Stimulated activated naive CD8-positive, alpha-beta T cell treated with anti-CD3 and anti-CD28 coated beads, Interleukin-15, amount 100 ng/mL, for 72 hours (primary cell): ENCODE measurements at regions not wholly inside any gene's neighbourhood (a gene's known extent, or its start where the extent isn't known, plus 50 kb on each side); places are given as distances from the start of the nearest gene placed in this dataset.

Source experiments
- ATAC-seq: fragments of 150-1000 bp; cut with Tn5 transposase; 2 replicates; pipeline ENCODE4 v1.10.0; 2021; ENCODE audit warnings: mild to moderate bottlenecking, moderate library complexity
- DNase-seq, 2 donors: peaks; one replicate each; pipeline ENCODE4 v3.0.0; 2021 to 2022
- H3K27ac Mint-ChIP-seq, 2 donors: one replicate each; pipeline ENCODE4 v1.8.0; 2022; ENCODE audit warnings: mild to moderate bottlenecking in 2 of 2, mixed read lengths in 2 of 2, moderate library complexity in 2 of 2
- H3K27me3 Mint-ChIP-seq: one replicate; pipeline ENCODE4 v1.8.0; 2022; ENCODE audit warnings: mixed read lengths
- H3K4me1 Mint-ChIP-seq: one replicate; pipeline ENCODE4 v1.8.0; 2022; ENCODE audit warnings: mild to moderate bottlenecking, mixed read lengths
- H3K4me3 Mint-ChIP-seq, 2 donors: one replicate each; pipeline ENCODE4 v1.8.0; 2022; ENCODE audit warnings: mild to moderate bottlenecking in 2 of 2, mixed read lengths in 2 of 2, moderate library complexity in 1 of 2
- H3K9me3 Mint-ChIP-seq, 2 donors: one replicate each; pipeline ENCODE4 v1.8.0; 2022; ENCODE audit warnings: mixed read lengths in 2 of 2

DNA sequence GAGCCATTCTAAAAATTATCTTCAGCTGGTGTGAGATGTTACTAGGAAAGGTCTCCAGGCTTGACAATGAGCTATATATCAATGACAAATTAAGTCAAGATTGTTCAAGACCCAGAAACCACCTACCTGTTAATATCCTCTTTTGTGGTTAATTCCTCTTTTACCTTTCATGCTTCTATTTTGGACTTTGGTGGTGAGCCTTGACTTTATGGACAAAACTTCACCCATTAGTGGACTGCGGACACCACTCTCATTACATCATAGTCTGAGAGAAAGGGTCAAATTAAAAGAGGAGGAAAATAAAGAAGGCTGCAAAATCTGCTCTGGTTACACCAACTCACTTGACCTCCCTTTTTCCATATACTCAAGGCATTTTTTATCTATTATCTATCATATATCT lies 271.5 kb upstream of the TTC14 start:
- no peak overlapping the region for H3K27ac Mint-ChIP-seq
- H3K4me3 Mint-ChIP-seq: no peak overlapping the region
- no peaks in the 10 kb centered on the region for H3K27me3 Mint-ChIP-seq
- no peak for DNase-seq
- ATAC-seq: no peak
- peaks cover 0 to 15% of the 10 kb centered on the region in 2 donors for H3K9me3 Mint-ChIP-seq
- H3K4me1 Mint-ChIP-seq: no peaks in the 10 kb centered on the region

DNA sequence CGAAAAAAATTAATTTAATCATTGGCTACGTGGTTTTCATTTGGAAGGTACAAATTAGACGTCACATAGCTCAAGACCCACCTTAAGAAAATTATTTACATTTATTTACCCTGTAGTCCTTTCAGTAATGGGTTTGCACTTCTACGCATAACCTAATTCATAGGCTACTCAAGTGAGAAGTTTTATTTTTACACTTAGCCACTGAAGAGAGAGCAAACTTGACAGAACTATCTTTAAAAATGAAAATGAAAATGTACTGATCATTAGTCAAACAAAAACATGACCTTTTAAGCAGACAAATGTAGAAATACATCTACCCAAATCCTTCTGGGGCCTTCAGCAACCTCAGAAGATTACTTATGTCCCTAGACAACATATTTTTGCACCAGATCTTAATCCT lies 269.4 kb upstream of the TTC14 start:
- no peaks in the 10 kb centered on the region for H3K27me3 Mint-ChIP-seq

DNA sequence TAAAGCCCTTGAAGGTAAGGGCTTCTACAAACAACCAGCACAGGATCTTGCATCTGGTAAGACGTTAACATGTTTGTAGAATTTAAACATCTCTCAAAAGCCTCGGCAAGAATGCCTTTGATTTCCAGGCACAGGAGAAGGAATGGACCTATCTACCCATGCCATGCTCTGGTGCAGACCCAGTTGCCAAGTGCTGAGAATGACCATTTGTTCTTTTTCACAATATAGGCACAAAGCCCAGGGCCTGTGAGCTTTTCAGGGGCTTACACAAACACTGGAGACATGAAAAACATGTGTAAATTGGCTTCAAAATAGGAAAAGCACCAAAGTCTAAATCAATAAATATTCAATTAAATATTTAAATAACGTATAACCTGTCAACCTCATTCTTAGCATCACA lies 266.9 kb upstream of the TTC14 start:
- Mint-ChIP-seq H3K9me3 (peaks cover 0 to 23% of the 10 kb centered on the region in 2 donors), H3K27me3 (no peaks in the 10 kb centered on the region)

More for the DNA sequence above, 269.4 kb upstream of the TTC14 start:
- Mint-ChIP-seq H3K4me1 (no peaks in the 10 kb centered on the region), H3K4me3 (no peak overlapping the region), H3K9me3 (peaks cover 0 to 23% of the 10 kb centered on the region in 2 donors), H3K27ac (no peak overlapping the region)
- DNase-seq (no peak), ATAC-seq (no peak)

GRCh38 chr3:180340395-180340794 lies 261.6 kb upstream of the TTC14 start:
- Mint-ChIP-seq H3K27me3 (no peaks in the 10 kb centered on the region), H3K4me3 (no peak overlapping the region), H3K27ac (no peak overlapping the region), H3K4me1 (no peaks in the 10 kb centered on the region), H3K9me3 (peaks cover 0 to 8% of the 10 kb centered on the region in 2 donors)
- ATAC-seq (no peak), DNase-seq (no peak)

More for the DNA sequence above, 266.9 kb upstream of the TTC14 start:
- ATAC-seq (no peak), DNase-seq (no peak)
- Mint-ChIP-seq H3K4me1 (no peaks in the 10 kb centered on the region), H3K27ac (no peak overlapping the region), H3K4me3 (no peak overlapping the region)

DNA sequence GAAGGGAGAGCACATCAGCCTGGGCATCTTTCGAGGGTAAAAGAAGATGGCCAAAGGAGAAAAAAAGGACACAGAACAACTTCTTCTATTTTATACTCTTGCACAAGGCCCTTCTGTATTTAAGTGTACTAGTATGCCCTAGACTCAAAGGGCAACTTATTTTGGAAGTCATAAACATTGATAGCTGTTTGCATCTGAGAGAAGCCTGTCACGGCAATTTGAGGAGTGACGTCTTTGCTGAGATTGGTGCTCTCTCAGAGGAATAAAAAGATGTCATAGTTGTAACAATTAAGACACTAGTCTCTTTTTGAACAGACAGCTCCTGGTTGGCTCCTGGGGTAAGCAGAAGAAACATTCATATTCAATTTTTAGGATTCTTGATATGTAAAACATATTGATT lies 260.4 kb upstream of the TTC14 start:
- Mint-ChIP-seq H3K27me3 (no peaks in the 10 kb centered on the region), H3K27ac (no peak overlapping the region), H3K4me1 (no peaks in the 10 kb centered on the region), H3K9me3 (peaks cover 0 to 3% of the 10 kb centered on the region in 2 donors), H3K4me3 (no peak overlapping the region)
- DNase-seq (no peak), ATAC-seq (no peak)

GRCh38 chr3:180351601-180352000 lies 250.4 kb upstream of the TTC14 start:
- Mint-ChIP-seq H3K27me3 (no peaks in the 10 kb centered on the region), H3K4me3 (no peak overlapping the region), H3K27ac (no peak overlapping the region), H3K9me3 (no peaks in the 10 kb centered on the region), H3K4me1 (no peaks in the 10 kb centered on the region)
- no peak for DNase-seq
- ATAC-seq: no peak

DNA sequence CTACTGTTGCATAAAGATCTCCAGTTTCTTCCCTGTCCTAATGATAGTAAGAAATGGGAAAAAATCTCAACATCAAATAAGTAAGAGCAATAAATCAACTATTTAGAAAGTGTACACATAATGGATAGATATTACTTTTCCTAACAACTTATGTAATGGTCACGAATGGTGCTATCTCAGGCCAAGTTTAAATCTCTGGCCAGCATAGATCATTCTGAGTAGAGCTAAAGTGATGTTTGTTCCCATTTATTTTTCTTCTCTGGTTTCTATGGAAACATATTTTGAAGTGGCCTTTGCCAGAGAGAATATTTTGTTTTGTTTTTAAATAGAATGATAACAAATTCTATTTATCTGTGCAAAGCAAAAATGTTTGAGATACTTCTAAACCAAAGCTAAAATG lies 249.7 kb upstream of the TTC14 start:
- Mint-ChIP-seq H3K9me3 (peaks cover 0 to 2% of the 10 kb centered on the region in 2 donors), H3K27ac (no peak overlapping the region)

GRCh38 chr3:180354214-180354613 lies 247.7 kb upstream of the TTC14 start:
- H3K4me3 Mint-ChIP-seq: no peak overlapping the region

More for the DNA sequence above, 249.7 kb upstream of the TTC14 start:
- Mint-ChIP-seq H3K4me1 (no peaks in the 10 kb centered on the region), H3K27me3 (no peaks in the 10 kb centered on the region), H3K4me3 (no peak overlapping the region)
- DNase-seq (no peak), ATAC-seq (no peak)

DNA sequence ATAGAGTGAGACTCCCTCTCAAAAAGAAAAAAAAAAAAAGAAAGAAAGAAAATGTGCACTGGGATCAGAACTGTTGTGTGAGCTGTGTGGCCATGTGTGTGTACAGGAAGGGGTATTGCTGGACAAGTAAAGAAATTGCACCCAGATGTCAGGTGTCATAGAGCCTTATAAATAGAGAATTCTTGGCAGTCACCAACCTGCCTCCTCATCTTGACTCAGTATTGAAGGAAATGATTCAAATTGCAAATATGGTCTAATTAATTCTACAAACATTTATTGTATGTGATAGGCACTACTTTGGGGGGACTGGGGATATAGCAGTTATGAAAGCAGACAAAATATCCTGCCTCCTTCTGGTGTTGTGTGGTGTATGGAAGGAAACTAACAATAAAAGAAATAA lies 243.8 kb upstream of the TTC14 start:
- peaks cover 5 to 6% of the 10 kb centered on the region in 2 donors for H3K9me3 Mint-ChIP-seq
- no peaks in the 10 kb centered on the region for H3K4me1 Mint-ChIP-seq
- H3K27ac Mint-ChIP-seq: no peak overlapping the region
- H3K27me3 Mint-ChIP-seq: no peaks in the 10 kb centered on the region
- no peak for DNase-seq
- ATAC-seq: no peak
- no peak overlapping the region for H3K4me3 Mint-ChIP-seq

More at GRCh38 chr3:180354214-180354613, 247.7 kb upstream of the TTC14 start:
- ATAC-seq: no peak
- no peak for DNase-seq
- H3K27me3 Mint-ChIP-seq: no peaks in the 10 kb centered on the region
- H3K27ac Mint-ChIP-seq: no peak overlapping the region
- no peaks in the 10 kb centered on the region for H3K4me1 Mint-ChIP-seq
- peaks cover 5 to 6% of the 10 kb centered on the region in 2 donors for H3K9me3 Mint-ChIP-seq

GRCh38 chr3:180359061-180359952 lies 242.7 kb upstream of the TTC14 start:
- Mint-ChIP-seq H3K27me3 (no peaks in the 10 kb centered on the region), H3K27ac (no peak overlapping the region), H3K9me3 (peaks cover 5 to 6% of the 10 kb centered on the region in 2 donors), H3K4me1 (no peaks in the 10 kb centered on the region), H3K4me3 (no peak overlapping the region)
- ATAC-seq (no peak), DNase-seq (no peak)

- Mint-ChIP-seq H3K4me1 (no peaks in the 10 kb centered on the region), H3K9me3 (peaks cover 5 to 6% of the 10 kb centered on the region in 2 donors), H3K4me3 (no peak overlapping the region)
Observed at GRCh38 chr3:180359953-180360279, 242.0 kb upstream of the TTC14 start.

GRCh38 chr3:180362081-180362480 lies 239.9 kb upstream of the TTC14 start:
- H3K4me1 Mint-ChIP-seq: no peaks in the 10 kb centered on the region
- H3K27me3 Mint-ChIP-seq: no peaks in the 10 kb centered on the region
- ATAC-seq: no peak
- H3K9me3 Mint-ChIP-seq: peaks cover 5 to 6% of the 10 kb centered on the region in 2 donors
- no peak for DNase-seq
- H3K4me3 Mint-ChIP-seq: no peak overlapping the region
- H3K27ac Mint-ChIP-seq: no peak overlapping the region

More at GRCh38 chr3:180359953-180360279, 242.0 kb upstream of the TTC14 start:
- ATAC-seq: no peak
- no peak overlapping the region for H3K27ac Mint-ChIP-seq
- H3K27me3 Mint-ChIP-seq: no peaks in the 10 kb centered on the region
- DNase-seq: no peak

- Mint-ChIP-seq H3K9me3 (peaks cover 8 to 17% of the 10 kb centered on the region in 2 donors), H3K27ac (no peak overlapping the region), H3K27me3 (no peaks in the 10 kb centered on the region), H3K4me3 (no peak overlapping the region), H3K4me1 (no peaks in the 10 kb centered on the region)
- ATAC-seq: no peak
- no peak for DNase-seq
Observed at GRCh38 chr3:180375831-180376230, 226.1 kb upstream of the TTC14 start.

- no peak for DNase-seq
- no peaks in the 10 kb centered on the region for H3K4me1 Mint-ChIP-seq
- H3K9me3 Mint-ChIP-seq: peaks cover 0 to 14% of the 10 kb centered on the region in 2 donors
- no peaks in the 10 kb centered on the region for H3K27me3 Mint-ChIP-seq
- no peak overlapping the region for H3K27ac Mint-ChIP-seq
- H3K4me3 Mint-ChIP-seq: no peak overlapping the region
- no peak for ATAC-seq
Observed at GRCh38 chr3:180378496-180378895, 223.5 kb upstream of the TTC14 start.

GRCh38 chr3:180382638-180383180 lies 219.3 kb upstream of the TTC14 start:
- H3K4me3 Mint-ChIP-seq: no peak overlapping the region
- no peak for DNase-seq
- H3K27ac Mint-ChIP-seq: no peak overlapping the region
- ATAC-seq: no peak
- H3K9me3 Mint-ChIP-seq: peaks cover 0 to 8% of the 10 kb centered on the region in 2 donors
- H3K27me3 Mint-ChIP-seq: no peaks in the 10 kb centered on the region
- H3K4me1 Mint-ChIP-seq: no peaks in the 10 kb centered on the region

DNA sequence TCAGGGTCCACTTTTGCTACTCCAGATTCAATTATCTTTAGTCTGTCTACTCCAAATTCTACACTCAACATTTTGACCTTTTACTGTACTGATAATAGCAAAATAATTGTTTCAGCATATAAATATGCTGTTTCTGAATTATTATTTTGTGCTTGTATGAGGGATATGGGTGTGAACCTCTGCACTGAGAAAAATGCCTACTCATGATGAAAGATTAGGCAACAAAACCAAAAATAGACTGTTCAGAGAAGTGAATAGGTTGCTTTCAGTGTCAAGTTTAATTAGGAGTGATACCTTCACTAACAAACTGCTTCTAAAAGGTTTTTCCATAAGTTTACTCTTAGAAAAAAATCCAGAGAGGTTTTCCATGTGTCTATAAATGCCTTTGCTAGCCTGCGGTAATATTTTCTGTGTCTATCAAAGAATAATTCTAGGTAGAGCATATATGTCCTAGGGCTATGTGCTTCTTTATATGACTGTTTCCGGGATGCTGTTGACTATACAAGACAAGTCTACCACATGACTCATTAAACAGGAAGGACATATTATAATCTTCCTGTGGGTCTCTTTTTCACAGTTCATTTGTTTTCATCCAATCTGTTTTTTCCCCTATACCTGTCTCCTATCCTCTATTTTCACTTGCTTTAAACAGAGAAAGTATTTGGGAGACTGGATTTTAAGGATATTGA lies 218.5 kb upstream of the TTC14 start:
- DNase-seq (no peak), ATAC-seq (no peak)
- Mint-ChIP-seq H3K27ac (no peak overlapping the region), H3K27me3 (no peaks in the 10 kb centered on the region), H3K4me3 (no peak overlapping the region), H3K4me1 (no peaks in the 10 kb centered on the region), H3K9me3 (peaks cover 0 to 8% of the 10 kb centered on the region in 2 donors)
